A549 (cell line): ENCODE measurements at regions not wholly inside any gene's neighbourhood (a gene's known extent, or its start where the extent isn't known, plus 50 kb on each side); places are given as distances from the start of the nearest gene placed in this dataset.

Experiments used
- BHLHE40 ChIP-seq: IDR thresholded peaks from 2 replicates; pipeline ENCODE4 v1.6.1; 2012; ENCODE audit warnings: low read depth, low read length, inconsistent platforms
- CEBPB ChIP-seq, 2 experiments: fragments of >200 bp in 1 of 2; sonication (Bioruptor Twin) in 1 of 2; formaldehyde crosslinking in 1 of 2; IDR thresholded peaks; 2 replicates each; pipeline ENCODE4 v1.6.1; 2012 to 2016
- CTCF ChIP-seq: fragments of >200 bp; sonication (Bioruptor Twin); formaldehyde crosslinking; IDR thresholded peaks from 3 replicates; pipeline ENCODE4 v1.5.1; 2016
- EHMT2 ChIP-seq: fragments of 200-600 bp; sonication (generic); IDR thresholded peaks from 2 replicates; pipeline ENCODE4 v1.6.1; 2016; ENCODE audit warnings: antibody characterized with exemption, low read depth, mild to moderate bottlenecking, moderate library complexity
- ESRRA ChIP-seq: fragments of 150-350 bp; IDR thresholded peaks from 2 replicates; pipeline ENCODE4 v1.6.1; 2014; ENCODE audit warnings: mild to moderate bottlenecking, low read length, borderline replicate concordance
- JUN ChIP-seq, 2 experiments: fragments of >200 bp; sonication (Bioruptor Twin); formaldehyde crosslinking; IDR thresholded peaks; 2 replicates in 1 of 2; 3 replicates in 1 of 2; pipeline ENCODE4 v1.6.1; 2016 to 2017
- JUNB ChIP-seq: fragments of >200 bp; sonication (Bioruptor Twin); formaldehyde crosslinking; IDR thresholded peaks from 2 replicates; pipeline ENCODE4 v1.6.1; 2016
- MAX ChIP-seq: IDR thresholded peaks from 2 replicates; pipeline ENCODE4 v1.6.1; 2012
- MAZ ChIP-seq: fragments of 150-350 bp; IDR thresholded peaks from 2 replicates; pipeline ENCODE4 v1.6.1; 2014; ENCODE audit warnings: antibody characterized with exemption, low read depth, low read length, borderline replicate concordance
- MYC ChIP-seq: IDR thresholded peaks from 2 replicates; pipeline ENCODE4 v1.6.1; 2012; ENCODE audit warnings: mild to moderate bottlenecking, inconsistent platforms, low read length, improper control_type of control experiment, borderline replicate concordance
- NR3C1 ChIP-seq: fragments of >200 bp; sonication (Bioruptor Twin); formaldehyde crosslinking; IDR thresholded peaks from 3 replicates; pipeline ENCODE4 v1.6.1; 2017
- POLR2A ChIP-seq: IDR thresholded peaks from 2 replicates; pipeline ENCODE4 v1.6.1; 2012; ENCODE audit warnings: mild to moderate bottlenecking, low read length

- TF ChIP-seq CTCF, result no peak
- no peak for TF ChIP-seq MAZ
- TF ChIP-seq CEBPB (IDR thresholded peaks at IDR 0.05), result no peak
- no peak for TF ChIP-seq MAX
- TF ChIP-seq MYC, result no peak
- TF ChIP-seq EHMT2, result no peak
- no peak for TF ChIP-seq POLR2A
- no peak for TF ChIP-seq NR3C1
- TF ChIP-seq JUNB, result no peak
- no peak for TF ChIP-seq JUN (IDR thresholded peaks at IDR 0.05)
- TF ChIP-seq ESRRA, result no peak
- TF ChIP-seq BHLHE40, result no peak
Observed at GRCh38 chr17:77635176-77635575, 323.3 kb upstream of the TNRC6C start.
